Renal cortical epithelial cell (primary cell): ENCODE measurements at regions not wholly inside any gene's neighbourhood (a gene's known extent, or its start where the extent isn't known, plus 50 kb on each side); places are given as distances from the start of the nearest gene placed in this dataset.
"Not testable (repeated sequence)": the region's sequence is repeated elsewhere in the genome, so short reads cannot be mapped to it uniquely, and the experiment has no call there.

Source experiments
- DNase-seq: peaks from one replicate; pipeline ENCODE4 v3.0.0-alpha.2; 2011; ENCODE audit warnings: low read depth

DNA sequence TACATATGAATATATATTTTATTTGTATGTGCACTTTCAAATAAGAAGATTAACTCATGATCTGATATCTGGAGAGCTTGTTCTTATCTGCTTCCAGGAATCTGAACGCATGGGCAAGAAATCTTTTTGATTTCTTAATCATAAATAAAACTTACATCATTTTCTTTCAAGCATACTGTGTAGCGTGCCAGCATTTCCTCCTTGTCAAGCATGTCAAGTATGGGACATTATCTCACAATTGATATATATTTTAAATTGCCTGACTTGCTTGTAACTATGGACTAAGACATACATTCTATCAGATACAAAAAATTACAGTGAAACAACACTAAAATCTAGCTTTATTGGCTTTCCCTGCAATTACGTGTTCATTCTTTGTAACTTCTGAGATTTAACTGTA lies 1128.2 kb downstream of the PLA2G4A start:
- DNase-seq, result no peak

DNA sequence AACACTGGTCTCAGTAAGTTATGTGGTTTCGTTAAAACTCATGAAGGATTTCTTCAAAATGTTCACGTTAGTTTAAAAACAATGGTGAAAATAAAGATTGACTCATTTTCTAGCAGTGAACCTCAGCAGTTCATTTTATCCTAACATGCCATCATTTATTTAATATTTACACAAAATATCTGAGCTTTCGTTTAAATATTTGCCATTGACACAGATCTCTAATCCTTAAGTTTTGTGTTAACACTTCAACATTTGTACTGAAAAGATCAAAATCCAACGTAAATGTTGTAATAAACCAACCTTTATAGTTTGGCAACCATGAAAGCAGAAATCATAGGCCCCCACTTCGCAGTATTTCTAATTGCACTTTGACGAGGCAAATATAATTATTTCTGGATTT lies 1129.5 kb downstream of the PLA2G4A start:
- DNase-seq, result no peak

DNA sequence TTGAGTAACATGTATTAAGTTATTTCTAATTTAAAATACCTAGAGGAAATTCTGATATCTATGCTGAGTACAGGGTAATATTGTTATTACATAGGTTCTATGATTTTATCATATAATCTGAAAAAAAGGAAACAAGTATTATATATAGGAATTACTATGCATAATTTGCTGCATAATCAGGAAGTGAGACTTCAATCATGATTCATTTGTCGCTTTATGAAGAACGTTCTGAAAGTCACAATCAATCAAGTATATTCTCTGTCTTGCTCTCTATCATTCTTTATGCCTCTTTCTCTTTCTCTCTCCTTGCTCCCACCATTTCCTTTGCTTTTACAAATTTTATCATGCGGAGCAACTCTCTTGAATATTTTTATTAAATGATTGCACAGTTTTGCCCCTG lies 1130.3 kb downstream of the PLA2G4A start:
- no peak for DNase-seq

DNA sequence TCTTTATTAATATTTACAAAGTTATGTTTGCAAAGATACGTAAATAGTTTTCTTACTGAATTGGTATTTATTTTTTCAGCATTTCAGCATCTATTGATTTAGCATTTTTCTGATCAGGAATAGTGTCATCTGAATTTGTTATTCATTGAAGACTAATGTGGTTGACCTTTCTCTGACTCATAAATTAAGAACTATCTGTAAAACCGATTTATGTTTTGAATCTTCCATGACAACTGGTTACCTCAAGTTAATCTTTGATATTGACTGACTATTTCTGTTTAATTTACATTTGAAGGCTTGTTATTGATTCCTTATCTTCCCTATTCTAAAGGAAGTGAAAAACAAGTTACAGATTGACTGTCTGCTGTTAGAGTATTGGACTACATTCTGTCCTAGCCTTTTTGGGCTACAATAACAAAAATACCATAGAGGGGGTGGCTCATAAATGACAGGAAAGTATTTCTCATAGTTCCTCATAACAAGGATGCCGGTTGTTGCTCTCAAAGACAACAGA lies 1131.4 kb downstream of the PLA2G4A start:
- DNase-seq, result no peak

DNA sequence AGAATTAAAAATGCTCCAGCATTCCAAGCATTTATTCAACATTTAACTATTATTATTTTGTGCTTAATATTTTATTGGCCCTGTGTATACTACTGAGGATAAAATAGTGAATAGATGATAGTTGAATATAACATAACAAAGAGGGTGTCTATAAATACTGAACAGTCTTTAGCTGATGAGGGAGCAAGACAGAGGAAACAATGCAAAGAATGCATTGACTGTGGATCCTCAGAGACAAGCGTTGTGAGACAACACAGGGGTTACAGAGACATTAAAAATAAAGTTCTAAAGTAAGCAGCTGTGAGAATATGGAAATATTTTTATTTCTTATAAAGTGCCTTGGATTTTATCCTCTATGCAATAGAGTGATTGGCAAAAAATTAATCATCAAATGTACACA lies 1133.1 kb downstream of the PLA2G4A start:
- no peak for DNase-seq

DNA sequence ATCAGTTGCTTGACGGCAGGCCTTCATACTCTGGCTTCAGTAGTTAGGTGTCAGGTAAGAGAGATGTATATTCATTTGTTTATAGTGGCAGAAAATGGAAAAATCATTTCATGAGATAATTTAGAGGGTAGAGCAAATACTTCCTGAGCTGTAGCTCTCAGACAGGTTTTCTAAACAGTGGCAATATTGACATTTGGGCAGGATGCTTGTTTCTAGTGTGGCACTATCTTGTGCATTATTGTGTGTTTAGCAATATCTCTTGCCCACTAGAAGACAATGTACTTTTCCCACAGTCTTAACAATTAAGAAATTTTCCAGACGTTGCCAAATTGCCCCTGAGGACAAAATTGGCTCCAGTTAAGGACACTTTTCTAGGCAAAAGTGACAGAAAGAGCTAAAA lies 1143.1 kb downstream of the PLA2G4A start:
- no peak for DNase-seq

DNA sequence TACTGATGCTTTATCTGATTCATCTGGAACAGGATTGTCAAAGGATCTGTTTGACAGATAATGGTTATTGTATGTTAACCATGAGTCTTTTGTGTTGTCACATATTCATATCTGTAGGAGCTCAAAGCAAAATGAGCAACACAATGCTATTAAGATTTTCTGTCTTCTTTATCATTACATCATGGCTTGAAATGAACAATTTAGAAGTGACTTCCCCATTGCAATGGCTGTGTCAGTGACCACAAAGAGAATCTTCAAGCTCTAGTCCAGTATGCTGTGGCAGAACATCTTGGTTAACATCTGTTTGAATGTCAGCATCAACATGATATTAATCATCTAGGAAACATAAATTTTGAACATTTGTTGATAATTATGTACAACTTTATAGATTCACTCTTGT lies 1148.5 kb downstream of the PLA2G4A start:
- no peak for DNase-seq

DNA sequence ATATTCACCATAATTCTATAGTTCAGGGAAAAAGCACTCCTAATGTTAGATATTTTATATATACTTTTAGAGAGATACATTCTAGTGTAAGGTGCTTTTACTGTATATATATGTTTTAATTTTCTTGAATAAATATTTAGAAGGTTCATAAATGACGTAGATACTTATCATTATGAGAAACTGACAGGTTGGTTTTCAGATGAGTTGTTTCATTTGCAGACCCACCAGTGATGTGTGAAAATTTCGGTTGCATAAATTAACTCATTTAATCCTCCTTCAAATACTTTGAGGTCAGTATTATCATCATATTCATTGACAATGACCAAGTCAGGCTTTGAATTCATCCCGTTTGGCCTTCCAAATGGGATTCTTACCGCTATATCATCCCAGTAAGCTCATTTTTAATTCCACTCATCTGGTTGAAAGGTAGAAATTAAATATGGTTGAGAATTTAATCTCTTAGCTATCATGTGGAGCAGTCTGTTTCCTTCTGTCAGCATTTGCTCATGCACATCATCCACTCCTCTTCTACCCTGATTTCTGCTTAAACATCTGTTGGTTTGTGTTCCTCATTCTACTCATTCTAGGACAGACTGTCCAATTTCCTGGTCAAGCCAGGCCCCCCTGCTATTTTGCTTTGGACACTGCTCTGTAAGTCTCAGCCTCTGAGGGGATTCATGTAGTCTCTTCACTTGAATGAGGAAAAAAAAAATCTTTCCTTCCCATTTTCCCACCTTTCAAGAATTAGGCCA lies 1156.6 kb downstream of the PLA2G4A start:
- DNase-seq, result no peak

DNA sequence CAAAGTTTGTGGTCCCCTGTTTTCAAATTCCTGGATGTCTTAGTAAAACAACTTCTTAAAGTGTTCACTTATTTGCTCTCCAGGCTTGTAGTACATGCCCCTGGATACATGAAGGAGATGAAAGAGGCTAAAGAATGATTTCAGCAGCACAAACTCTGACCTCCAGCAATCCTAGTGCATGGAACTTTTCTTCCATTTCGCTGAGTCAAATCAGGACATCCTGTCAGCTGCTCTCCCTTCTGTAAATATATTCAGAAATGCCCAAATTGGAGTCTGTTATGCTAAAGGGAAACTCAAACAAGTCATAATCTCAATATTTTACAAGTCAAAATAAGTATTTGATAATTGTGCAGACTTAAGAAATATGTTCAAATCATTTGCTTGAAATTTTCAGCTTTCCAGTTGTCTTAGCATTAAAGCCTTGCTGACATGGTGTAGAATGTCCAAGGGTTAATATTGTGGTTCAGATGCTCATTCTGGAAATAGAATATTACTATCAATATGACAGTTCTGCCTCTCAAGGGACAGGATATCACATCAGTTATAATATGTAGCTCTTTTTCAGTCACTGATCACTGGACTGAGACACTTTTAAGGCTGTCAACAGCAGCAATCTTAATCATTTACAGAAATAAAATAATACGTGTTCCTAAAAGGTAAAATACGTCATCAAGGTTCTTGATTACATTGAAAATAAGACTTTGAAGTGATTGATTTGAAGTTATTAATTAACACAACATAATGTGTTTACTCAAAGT lies 1157.3 kb downstream of the PLA2G4A start:
- DNase-seq, result peak; percentile 71

DNA sequence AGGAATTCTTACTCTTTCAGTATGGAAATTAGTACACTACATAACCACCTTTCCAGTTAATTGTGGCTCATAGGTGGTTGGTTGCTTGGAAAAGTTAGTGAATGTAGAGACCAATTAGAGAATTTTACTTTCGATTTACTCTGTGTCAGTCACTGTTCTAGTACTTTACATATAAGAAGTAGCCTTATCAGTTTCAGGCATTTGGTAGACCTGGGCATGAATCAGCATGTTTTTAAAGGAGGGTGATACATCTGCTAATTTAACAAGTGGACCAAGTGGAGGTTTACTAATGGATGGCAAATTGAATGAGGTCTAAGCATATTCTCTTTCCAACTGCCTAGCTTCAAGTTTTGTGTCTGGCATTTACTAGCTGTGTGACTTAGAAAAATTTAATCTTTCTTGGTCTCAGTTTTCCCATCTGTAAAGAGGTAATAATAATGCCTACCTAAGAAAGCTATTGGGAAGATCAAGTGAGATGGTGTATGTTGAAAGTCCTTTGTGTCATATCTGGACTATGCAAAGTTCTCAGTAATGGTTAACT lies 1158.6 kb downstream of the PLA2G4A start:
- peak; percentile 21 for DNase-seq

DNA sequence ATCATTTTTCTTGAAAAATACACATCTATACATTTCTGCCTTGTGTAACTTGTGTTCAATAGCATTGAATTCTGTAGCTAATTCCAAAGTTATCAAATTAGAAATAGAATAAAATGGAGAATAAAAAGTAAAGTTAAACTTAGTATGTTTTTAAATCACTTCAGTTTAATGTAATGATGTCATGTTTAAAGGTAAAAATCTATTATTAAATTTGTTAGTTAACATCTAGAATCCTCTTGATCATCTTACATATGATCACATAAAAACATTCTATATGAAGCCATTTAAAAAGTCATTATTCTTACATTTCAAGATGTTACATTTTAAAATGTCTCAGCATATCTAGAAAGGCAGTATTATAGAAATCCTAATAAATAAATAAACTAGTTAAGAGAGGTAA lies 1163.2 kb downstream of the PLA2G4A start:
- no peak for DNase-seq

DNA sequence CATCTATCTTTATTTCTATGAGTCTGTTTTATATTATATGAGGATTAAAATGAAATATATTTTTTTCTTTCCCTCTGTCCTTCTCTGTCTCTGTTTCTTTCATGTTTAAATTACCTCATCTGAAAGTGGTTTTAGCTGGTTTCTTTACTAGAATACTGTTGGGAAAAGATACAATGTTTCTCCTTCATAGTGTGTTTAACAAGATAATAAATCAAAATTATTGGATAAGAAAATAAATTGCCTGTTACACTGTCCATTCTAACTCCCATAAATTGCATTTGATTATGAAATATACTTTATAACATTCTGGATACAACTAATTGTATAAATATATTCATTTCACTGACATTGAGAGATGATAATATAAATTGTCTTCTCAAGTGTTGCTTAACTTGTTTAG lies 1168.0 kb downstream of the PLA2G4A start:
- no peak for DNase-seq

DNA sequence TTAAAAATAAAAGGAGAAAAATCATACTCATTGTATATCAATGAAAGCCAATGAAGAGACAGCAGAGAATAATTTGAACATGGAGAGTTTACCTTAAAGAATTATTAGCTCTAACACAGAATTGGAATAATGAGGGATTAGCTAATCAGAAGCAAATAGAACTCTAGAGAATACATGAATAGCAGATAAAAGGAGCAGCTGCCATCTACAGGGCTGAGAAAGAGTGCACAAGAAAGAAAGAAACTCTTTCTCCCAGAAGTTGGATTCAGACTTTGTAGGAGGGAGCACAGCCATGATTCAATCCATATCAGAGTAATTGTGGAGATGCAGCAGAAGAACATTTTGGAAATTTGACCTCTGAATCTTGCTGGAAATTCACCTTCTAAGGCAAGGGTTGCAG lies 1171.2 kb downstream of the PLA2G4A start:
- peak; percentile 16 for DNase-seq

DNA sequence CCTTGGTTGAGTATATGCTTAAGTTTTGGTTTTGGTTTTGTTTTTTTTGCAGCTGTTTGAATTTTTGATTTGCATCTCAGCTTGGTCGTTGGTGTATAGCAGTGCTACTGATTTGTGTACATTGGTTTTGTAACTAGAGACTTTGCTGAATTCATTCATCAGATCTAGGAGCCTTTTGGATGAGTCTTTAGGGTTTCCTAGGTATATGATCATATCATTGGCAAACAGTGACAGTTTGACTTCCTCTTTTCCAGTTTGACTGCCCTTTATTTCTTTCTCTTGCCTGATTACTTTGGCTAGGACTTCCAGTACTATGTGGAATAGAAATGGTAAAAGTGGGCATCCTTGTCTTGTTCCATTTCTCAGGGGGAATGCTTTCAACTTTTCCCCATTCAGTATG lies 1174.9 kb downstream of the PLA2G4A start:
- not testable (repeated sequence) for DNase-seq

DNA sequence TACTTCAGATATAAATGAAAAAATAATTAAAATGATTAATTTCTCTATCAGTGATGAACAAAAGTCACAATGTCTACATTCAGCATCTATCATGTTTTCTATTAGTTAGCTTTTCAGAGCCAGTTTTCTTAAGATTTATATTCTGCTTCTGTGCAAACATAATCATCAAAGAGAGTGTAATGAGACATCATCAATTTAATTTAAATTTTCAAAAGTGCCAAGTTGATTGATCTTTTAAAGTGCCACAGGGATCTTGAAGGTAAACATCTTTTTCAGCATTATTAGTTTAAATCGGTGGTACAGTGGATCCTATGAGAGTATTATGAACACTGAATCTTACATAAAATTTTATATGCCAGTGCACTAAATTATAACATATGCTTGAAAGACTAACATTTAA lies 1176.1 kb downstream of the PLA2G4A start:
- DNase-seq, result no peak

DNA sequence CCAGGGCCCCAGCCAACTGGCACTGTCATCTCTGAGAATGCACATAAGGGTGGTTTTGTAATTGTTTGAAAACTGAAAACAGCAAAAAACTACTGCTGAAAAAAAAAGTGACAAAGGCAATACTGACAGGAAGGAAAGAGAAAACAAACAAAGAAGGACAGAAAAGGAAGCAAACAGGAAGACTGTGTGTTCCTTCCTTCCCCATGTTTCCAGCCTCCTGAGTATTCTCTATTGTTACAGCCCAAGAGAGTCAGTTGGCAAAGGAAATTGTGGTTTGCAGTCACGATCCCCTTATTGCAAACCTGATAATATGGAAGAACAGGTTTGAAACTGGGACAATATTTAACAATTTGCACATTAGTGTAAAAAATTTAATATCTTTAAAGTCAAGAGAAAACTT lies 1177.6 kb downstream of the PLA2G4A start:
- no peak for DNase-seq

DNA sequence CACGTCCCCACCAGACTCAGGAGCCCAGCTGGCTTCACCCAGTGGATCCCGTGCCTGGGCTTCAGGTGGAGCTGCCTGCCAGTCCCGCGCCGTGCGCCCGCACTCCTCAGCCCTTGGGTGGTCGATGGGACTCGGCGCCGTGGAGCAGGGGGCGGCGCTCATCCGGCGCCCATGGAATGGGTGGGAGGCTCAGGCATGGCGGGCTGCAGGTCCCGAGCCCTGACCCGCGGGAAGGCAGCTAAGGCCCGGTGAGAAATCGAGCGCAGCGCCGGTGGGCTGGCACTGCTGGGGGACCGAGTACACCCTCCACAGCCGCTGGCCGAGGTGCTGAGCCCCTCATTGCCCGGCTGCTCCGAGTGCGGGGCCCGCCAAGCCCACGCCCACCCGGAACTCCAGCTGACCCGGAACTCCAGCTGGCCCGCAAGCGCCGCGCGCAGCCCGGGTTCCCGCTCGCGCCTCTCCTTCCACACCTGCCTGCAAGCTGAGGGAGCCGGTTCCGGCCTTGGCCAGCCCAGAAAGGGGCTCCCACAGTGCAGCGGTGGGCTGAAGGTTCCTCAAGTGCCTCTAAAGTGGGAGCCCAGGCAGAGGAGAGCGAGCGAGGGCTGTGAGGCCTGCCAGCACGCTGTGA lies 1184.6 kb downstream of the PLA2G4A start:
- DNase-seq, result not testable (repeated sequence)

DNA sequence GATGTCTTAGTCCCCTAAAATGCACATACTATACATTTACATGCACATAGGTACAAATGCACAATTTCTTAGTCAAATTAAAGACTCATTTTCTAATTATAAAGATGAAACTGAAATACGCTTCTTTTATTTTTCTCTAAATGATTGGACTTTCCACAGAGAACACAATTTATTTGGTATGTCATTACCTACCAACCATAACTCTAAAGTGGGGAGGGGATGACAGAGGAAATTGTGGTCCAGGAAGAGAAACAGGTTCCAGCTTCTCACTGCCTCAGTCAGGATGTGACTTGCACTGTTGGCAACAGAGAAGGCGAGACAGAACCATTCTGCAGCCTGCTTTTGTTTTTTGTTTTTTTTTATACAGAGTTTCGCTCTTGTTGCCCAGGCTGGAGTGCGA lies 1189.2 kb downstream of the PLA2G4A start:
- DNase-seq, result no peak

DNA sequence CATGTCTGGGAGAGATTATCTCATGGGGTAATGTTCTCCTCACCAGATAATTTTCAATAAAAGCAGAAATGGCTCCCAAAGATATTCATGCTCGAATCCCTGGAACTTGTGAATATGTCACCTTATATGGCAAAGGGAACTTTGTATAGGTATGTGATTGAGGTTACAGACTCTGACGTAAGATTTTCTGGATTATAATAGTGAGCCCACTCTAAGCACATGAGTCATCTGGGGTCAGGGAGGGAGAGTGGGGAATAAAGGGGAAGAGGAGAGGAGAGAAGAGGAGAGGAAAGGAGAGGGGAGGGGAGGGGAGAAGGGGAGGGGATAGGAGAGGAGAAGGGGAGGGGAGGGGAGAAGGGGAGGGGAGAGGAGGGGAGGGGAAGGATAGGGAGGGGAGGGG lies 1193.9 kb downstream of the PLA2G4A start:
- DNase-seq, result peak; percentile 29

DNA sequence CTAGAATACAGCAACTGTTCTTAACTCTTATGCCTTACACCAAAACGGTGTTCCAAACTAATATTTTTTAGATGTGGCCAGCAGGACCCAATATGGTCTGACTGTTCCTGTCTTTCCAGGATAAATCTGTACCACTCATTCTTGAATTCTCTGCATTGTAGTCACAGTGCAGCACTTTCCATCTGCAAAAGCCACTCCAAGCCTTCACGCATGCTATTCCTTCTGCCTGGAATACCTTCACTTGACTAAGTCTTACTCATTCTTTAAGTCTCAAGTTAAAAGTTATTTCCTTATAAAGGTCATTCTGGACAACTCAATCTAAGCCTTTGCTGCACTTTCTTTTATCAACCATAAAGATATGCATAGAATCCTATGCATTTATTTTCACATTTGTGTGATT lies 1194.5 kb downstream of the PLA2G4A start:
- DNase-seq, result peak; percentile 38

DNA sequence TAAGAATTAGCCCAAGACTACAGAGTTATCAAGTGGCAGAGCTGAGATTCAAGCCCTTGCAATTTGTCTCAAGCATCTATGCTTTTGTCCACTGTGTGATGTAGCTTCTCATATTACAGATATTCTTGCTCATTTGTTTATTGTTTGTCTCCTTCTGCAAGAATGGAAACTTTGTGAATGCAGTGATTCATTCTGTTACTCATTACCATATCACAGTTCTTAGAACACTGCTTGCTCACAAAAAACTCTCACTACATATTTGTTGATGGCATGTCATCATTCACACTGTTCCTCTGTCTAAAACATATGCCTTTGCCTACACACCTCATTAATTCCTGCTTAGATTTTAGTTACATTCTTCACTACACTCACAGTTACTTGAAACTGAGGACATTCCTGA lies 1198.9 kb downstream of the PLA2G4A start:
- DNase-seq, result peak; percentile 100

DNA sequence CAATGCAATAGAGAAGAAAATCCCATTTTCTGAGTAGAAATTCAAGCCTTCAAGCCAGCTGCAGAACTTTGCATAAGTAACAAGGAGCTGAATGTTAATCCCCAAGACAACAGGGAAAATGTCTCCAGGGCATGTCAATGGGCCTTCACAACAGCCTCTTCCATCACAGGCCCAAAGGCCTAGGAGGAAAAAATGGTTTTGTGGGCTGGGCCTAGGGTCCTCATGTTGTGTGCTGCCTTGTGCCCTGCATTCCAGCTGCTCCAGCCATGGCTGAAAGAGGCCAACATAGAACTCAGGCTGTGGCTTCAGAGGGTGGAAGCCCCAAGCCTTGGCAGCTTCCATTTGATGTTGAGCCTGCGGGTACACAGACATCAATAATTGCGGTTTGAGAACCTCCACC lies 1208.8 kb downstream of the PLA2G4A start:
- not testable (repeated sequence) for DNase-seq
